GM21515 (cell line): ENCODE measurements at regions not wholly inside any gene's neighbourhood (a gene's known extent, or its start where the extent isn't known, plus 50 kb on each side); places are given as distances from the start of the nearest gene placed in this dataset.
A peak's percentile ranks its signal among the peaks of the same experiment; 100 is the strongest.
"Not testable (repeated sequence)": the region's sequence is repeated elsewhere in the genome, so short reads cannot be mapped to it uniquely, and the experiment has no call there.

Experiments
- ATAC-seq: cut with Tn5 transposase; IDR thresholded peaks from one replicate; pipeline ENCODE4 v1.9.1; 2021; ENCODE audit not compliant: unreplicated experiment

DNA sequence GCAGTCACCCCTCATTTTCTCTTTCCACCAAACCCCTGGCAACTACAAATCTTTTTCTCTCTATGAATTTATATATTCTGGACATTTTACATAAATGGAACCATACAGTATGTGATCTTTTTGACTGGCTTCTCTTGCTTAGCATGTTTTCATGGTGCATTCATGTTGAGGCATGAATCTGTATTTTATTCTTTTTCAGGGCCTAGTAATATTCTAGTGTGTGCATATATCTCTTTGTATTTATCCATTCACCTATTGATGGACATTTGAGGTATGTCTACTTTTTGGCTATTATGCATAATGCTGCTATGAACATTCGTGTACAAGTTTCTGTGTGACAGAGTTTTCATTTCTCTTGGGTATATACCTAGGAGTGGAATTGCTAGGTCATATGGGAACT, 78.2 kb downstream of the HACD1 start:
- no peak for ATAC-seq

DNA sequence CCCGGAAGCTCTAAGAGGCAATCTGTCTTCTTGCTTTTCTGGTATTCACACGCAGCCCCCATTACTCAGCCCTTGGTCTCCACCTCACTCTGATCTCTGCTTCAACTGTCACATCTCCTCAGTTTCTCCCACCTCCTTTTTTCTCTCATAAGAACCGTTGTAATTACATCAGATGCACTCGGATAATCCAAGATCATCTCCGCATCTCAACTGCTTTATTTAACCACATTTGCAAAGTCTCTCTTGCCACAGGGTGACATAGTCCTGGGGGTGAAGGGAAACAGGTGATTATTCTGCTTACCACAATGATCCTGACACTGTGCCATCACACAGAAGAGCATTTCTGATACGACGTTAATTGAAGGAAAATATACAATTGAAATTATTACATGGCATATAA, 79.9 kb downstream of the HACD1 start:
- no peak for ATAC-seq

DNA sequence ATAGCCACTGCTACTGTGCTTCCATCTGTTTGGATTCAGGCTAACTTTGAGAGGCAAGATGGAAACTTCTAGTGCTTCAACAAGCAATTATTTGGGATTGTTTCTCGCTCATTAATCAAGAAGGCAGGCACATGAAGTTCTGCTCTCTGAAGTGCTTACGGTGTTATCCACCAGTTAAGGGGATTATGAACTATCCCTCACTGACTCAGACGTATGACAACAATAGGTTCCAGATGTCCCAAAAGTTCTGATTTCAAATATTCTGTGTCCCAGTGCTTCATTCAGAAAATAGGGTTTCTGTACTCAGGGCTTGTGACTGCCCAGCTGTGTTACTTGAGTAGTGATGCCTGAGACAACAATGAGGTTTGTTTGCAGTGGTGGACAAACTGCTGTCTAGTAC, 81.0 kb downstream of the HACD1 start:
- no peak for ATAC-seq

DNA sequence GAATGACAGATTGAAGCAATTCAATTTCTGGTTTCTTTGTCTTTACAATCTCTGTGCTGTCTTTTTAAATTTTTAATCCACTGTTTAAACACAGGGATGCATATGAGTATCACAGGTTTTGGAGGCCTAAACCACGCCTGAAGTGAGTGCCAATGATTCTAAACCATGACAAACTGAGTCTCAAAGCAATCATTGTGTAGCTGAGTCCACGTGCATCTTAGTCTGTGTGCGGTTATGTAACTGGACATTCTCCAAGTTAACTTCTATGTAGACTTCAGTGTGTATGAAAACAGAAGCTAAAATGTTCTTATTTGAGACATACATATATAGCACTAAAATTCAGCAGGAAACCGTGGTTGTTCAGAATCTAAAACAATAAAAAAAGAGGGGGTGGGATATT, 79.3 kb upstream of the ST8SIA6 start:
- no peak for ATAC-seq

DNA sequence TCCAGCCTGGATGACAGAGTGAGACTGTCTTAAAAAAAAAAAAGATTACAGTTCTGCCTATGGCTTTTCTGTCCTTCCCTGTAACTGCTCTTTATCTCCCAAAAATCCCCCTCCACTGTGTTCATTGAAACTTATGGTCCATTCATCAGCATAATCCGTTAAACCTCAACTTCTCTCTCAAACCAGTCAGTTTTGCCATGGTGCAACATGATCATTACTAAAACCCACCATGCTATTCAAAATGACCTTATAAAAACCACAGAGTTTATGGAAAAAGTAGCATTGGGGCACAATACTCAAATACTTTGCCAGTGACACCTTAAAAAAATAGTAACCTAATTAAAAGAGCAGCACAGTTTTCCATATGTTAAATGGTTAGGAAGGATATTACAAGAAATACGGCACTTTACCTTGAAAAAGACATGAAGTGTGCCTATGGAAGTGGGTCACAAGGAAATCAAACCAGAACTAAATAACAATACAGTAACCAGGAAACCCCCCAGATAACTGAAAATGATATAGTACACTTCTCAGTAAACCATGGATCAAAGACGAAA, 74.0 kb upstream of the ST8SIA6 start:
- no peak for ATAC-seq

DNA sequence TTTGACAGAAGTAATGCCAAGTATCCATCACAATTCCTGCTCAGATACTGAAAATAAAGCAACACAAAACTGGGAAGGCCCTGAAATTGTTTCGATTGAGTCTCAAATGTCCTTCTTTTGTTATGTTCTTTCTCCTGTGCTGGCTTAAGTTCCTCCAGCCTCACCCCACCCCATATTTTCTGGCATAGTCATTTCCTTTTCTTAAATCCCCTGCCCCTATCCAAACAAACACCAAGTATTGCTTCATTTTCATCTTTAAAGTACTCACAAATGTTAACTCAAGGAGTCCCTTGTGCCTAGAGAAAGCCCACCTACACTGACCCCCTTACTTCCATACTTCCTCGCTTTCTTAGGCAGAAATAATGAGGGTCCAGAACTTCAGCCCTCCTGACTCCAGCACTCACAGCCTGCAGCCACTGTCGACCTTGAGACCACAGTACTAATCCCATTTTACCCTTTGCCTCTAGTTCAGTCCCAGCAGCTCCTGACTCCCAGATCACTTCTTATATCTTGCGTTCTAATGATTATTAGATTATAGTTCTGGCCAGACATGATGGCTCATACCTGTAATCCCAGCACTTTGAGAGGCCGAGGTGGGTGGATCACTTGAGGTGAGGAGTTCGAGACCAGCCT, 73.2 kb upstream of the ST8SIA6 start:
- ATAC-seq, result no peak

DNA sequence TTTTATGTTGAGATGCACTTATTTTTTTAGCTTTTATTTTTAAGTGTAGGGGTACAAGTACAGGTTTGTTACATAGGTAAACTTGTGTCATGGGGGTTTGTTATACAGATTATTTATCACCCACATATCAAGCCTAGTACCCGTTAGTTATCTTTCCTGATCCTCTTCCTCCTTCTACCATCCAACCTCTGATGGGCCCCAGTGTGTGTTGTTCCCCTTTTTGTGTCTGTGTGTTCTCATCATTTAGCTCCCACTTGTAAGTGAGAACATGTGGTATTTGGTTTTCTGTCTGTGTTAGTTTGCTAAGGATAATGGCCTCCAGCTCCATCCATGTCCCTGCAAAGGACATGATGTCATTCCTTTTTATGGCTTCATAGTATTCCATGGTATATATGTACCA, 72.2 kb upstream of the ST8SIA6 start:
- not testable (repeated sequence) for ATAC-seq

DNA sequence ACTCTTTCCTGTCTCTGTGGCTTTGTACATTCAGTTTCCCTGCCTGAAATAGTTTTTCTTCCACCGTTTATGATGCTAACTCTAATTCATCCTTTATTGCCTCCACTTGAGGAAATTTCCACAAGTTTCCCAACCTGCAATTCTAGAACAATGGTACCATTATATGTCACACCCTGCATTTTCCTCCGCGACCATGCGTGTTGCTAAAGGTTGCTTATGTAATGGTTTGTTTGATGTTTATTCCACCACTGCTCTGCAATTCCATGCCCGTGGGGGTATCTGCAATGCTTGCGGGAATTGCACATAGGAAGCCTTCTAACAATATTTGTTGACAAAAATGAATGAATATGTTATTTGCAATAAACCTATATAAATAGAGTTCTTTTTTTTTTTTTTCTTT, 69.5 kb upstream of the ST8SIA6 start:
- no peak for ATAC-seq

DNA sequence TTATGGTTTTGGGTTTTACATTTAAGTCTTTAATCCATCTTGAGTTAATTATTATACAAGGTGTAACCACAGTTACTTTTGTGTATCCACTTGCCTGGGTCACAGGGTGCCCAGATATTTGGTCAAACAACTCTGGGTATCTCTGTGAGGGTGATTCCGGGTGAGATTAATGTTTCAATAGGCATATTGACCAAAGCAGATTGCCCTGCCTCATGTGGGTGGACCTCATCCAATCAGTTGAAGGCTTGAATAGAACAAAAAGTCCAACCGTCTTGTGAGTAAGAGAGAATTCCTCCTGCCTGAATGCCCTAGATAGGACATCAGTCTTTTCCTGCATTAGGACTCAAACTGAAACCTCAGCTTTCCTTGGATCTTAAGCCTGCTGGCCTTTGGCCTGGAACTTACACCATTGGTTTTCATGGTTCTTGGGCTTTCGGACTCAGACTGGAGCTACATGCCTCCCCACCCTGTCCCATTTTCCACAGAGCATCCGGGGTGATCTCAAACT, 68.9 kb upstream of the ST8SIA6 start:
- no peak for ATAC-seq

DNA sequence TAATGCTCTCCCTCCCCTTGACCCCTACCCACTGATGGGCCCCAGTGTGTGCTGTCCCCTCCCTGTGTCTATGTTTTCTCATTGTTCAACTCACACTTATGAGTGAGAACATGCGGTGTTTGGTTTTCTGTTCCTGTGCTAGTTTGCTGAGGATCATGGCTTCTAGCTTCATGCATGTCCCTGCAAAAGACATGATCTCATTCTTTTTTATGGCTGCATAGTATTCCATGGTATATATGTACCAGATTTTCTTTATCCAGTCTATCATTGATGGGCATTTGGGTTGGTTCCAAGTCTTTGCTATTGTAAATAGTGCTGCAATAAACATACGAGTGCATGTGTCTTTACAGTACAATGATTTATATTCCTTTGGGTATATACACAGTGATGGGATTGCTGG, 67.9 kb upstream of the ST8SIA6 start:
- not testable (repeated sequence) for ATAC-seq

DNA sequence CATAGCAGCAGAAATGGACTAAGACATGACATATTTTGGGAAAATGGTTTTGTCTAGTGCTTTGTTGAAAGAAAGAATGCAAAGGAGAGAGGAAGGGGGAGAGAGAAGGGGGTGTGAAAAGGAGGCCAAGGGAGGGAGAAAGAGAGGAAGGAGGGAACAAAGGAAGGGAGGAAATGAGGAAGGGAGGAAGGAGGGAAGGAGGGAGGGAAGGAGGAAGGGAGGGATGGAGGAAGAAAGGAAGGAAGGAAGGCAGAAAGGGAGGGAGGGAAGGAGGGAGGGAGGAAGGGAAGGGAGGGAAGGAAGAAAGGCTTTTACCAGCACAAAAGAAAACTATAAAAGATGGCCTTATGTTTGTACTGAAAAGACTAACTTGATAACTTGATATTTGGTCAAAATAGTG, 65.1 kb upstream of the ST8SIA6 start:
- no peak for ATAC-seq

DNA sequence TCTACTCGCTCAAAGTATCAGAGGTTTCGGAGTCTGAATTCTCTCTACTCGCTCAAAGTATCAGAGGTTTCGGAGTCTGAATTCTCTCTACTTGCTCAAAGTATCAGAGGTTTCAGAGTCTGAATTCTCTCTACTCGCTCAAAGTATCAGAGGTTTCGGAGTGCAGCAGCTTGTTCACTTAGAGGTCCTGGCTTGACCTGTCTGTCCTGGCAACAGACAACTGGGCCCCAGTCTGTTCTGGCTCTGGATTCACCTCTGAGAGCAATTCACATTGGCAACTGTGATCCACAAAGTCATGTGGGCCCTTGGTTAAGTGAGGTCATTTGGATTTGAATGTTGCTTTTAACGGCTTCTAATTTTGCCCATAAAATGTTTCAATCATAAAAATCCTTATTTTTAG, 63.9 kb upstream of the ST8SIA6 start:
- ATAC-seq, result no peak

DNA sequence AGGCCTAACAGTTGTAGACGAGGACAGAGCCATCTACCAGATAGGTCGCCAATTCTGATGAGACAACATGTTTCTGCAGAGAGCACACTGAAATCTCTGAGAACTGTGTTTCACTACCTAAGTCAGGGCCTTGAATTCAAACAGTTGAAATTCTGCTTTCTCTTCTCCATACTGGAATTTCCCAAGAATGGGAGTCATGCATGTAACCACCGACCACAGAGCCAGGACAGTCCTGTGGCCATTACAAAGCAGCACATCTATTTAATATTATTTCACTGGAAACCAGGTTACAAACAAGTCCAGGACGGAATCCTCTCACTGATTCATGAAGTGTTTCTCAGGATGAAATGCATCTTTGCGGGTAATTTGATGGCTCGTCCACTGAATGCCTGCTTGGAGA, 62.0 kb upstream of the ST8SIA6 start:
- ATAC-seq, result no peak

DNA sequence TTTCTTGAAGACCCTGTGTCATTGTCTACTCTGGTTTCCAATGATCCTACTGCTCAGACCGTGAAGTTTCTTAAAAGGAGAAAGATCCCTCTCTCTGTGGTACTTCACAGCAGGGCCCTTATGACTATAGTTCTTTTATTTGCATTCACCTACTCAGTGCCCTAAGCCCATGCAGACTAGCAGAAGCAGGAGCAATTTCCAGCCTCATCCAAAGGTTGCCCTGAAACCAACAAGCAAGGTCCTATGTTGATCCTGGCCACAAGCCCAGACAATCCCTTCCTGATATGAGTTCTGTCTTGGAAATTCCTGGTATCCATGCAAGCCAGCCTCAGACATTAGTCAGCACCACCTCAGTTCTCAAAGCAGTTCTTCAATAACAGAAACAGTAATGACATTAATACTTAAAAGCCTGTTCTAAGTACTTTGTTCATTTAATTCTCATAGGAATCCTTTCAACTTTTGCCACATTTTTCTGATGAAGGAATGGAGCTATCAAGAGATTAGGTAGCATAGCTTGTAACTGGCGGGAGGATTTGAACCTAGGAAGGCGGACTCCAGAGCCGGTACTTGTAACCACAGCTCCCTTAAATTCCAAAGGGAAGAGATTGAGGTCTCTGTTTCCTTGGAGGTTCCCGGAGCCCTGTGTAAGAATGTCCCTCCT, 58.1 kb upstream of the ST8SIA6 start:
- ATAC-seq, result no peak

DNA sequence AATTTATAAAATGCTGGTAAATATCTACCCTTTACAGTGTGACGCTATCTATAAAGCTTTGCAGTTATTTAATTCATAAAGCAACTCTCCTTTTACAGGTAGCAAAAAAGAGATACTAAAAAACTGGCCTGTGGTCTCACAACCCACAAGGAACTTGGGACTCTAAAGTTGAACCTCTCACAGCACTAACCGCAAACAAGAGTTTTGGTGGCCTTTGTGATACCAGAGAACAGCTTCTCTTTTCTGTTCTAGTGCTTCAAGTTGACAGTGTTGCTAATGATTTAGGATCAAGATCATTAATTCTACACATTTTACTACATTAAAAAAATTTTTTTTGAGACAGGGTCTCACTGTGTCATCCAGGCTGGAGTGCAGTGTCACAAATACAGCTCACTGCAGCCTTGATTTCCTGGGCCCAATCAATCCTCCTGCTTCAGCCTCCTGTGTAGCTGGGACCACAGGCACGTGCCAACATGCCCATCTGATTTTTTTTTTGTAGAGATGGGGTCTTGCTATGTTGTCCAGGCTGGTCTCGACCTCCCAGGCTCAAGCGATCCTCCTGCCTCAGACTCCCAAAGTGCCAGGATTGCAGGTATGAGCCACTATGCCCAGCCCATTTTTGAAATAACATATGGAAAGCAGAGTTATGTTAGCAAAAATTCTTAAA, 56.0 kb upstream of the ST8SIA6 start:
- peak; percentile 80 for ATAC-seq

DNA sequence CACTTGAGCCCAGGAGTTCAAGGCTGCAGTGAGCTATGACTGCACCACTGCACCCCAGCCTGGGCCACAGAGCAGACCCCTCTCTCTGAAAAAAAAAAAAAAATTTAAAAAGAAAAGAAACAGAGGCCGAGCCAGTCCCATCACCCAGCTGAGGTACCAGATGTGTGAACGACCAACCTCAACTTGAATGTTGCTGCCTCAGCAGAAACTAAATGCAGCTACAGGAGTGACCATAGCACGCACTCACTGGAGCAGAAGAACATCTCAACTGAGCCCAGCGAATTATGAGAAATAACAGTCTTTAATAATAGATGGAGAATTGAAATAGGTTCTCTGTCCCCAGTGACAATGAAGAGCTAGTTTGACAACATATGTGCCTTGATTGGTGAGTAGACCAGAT, 53.1 kb upstream of the ST8SIA6 start:
- no peak for ATAC-seq

DNA sequence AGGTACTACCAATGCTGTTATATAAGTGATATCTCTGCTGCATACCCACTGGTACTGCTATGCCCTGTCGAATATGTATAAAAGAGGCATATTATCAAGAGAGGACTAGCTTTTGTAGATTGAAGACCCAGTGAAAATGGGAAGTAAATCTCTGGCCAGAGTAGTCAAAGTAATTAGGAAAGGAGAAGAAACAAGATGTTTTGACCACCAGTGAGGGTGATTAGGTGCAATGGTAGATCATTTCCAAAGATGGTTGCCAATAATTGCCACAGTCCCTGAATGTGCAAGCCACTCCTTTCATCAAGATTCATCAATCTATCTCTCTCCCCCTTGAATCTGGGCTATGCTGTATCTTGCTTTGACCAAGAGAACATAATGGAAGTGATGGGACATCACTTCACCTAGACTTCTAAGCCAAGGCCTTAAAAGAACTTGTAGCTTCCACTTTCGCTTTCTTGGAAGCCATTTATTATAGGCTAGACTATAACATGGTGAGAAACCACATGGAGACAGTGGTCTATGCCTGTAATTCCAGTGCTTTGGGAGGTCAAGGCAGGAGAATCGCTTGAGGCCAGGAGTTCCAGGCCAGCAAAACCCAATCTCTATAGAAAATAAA, 52.6 kb upstream of the ST8SIA6 start:
- ATAC-seq, result no peak

DNA sequence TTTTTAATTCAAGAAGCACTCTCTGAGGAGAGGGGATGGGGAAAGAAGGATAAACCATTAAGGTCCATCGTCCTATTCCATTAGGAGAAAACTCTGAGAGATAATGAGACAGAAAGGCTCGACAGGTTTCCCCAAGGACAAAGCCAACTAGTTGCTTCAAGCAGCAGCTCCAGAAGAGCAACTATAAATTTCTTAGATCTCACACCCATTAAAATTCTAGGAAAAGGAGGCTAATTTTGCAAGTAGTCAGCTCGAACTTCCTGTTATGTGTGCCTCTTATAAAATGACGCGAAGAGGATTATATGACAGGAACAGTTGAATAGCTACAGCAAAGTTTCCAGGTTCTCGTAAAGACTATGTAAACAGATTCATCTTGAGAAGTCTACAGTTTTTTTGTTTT, 52.0 kb upstream of the ST8SIA6 start:
- no peak for ATAC-seq

DNA sequence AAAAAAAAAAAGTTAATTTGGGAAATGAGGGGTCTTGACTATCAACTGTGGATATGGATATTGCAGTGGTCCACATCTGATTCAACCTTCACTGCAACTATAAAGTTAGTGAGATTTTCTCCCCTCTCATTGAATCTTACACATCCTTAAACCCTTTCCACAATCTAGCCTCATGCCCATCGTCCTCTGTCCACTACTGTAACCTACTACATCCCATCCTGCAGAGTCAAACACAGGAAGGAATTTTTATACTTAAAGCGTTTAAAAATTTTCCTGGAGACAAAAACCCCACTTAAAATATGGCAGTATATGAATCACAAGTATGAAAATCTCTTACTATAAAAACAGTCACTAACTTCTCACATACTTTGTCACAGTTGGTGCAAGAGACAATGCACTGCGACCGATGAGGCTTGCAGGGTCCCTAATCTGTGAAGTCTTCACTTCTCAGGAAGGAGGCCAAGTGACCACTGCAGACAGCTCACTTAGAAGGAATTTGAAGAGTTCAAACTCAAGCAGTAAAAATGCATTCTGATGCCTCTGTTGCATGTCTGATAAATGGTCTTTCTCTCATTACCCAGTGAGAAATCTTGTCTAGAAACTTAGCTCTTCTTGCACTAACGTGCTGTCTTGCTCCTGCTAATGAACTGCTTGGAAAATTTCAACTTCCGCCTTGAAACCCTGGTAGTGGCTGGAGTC, 50.3 kb upstream of the ST8SIA6 start:
- ATAC-seq, result no peak
